GM12878 (cell line): ENCODE measurements at regions not wholly inside any gene's neighbourhood (a gene's known extent, or its start where the extent isn't known, plus 50 kb on each side); places are given as distances from the start of the nearest gene placed in this dataset.

Experiments used
- ATAC-seq: fragments of 200-7000 bp; cut with Tn5 transposase; 3 replicates; pipeline ENCODE4 v1.9.1; 2020; ENCODE audit warnings: mild to moderate bottlenecking, moderate library complexity
- BruUV-seq: library from RNA; stranded (reverse); fragments of 400-500 nt; replicated peaks from 2 replicates; lab custom pipeline; 2021; lab: Mats Ljungman, UMichigan
- CTCF ChIA-PET: fragments of 300-600 bp; sonication (Branson Sonifier 250); formaldehyde crosslinking; extraction: SDS; loops from one replicate; lab custom pipeline; 2021; ENCODE audit warnings: inconsistent platforms; lab: Yijun Ruan, JAX
- POLR2A ChIA-PET: fragments of 350-600 bp; formaldehyde crosslinking; extraction: SDS; loops from one replicate; lab custom pipeline; 2021; ENCODE audit warnings: inconsistent platforms; lab: Charles Lee
- RAD21 ChIA-PET: fragments of 300-600 bp; sonication (Branson Sonifier 250); formaldehyde crosslinking; loops from one replicate; lab custom pipeline; 2023; ENCODE audit warnings: antibody characterized with exemption; ENCODE audit not compliant: unreplicated experiment; lab: Charles Lee
- SMC1A ChIA-PET: fragments of 300-600 bp; sonication (Branson Sonifier 250); formaldehyde crosslinking; loops from one replicate; lab custom pipeline; 2023; ENCODE audit not compliant: unreplicated experiment, uncharacterized antibody; lab: Charles Lee
- DNase-seq: peaks from one replicate; pipeline ENCODE4 v3.0.0-alpha.2; 2011; ENCODE audit warnings: low read depth, low spot score
- FAIRE-seq: peaks from 3 replicates; lab custom pipeline; 2011; peaks lifted over from hg19 to GRCh38; lab: Jason Lieb, UNC
- H2AFZ ChIP-seq: 2 replicates; pipeline ENCODE4 v1.6.0; 2011; ENCODE audit warnings: low read depth, low read length, control low read depth; ENCODE audit not compliant: control insufficient read depth
- H3K27ac ChIP-seq: 2 replicates; pipeline ENCODE4 v1.5.1; 2011; ENCODE audit warnings: control low read depth; ENCODE audit not compliant: control insufficient read depth, insufficient read depth
- H3K27me3 ChIP-seq, 2 experiments: replicated peaks in 1 of 2; 2 replicates each; pipeline versions ENCODE4 v1.6.0 to v1.6.1; 2011; ENCODE audit warnings: low read length in 1 of 2; ENCODE audit not compliant: control insufficient read depth in 2 of 2, insufficient read depth in 2 of 2
- H3K36me3 ChIP-seq, 2 experiments: 2 replicates each; pipeline ENCODE4 v1.5.1; 2011; ENCODE audit warnings: low read length in 1 of 2; ENCODE audit not compliant: control insufficient read depth in 2 of 2, insufficient read depth in 2 of 2
- H3K4me1 ChIP-seq: 2 replicates; pipeline ENCODE4 v1.6.1; 2011; ENCODE audit warnings: mild to moderate bottlenecking, low read length, moderate library complexity, mixed read lengths; ENCODE audit not compliant: control insufficient read depth, insufficient read depth
- H3K4me2 ChIP-seq: 2 replicates; pipeline ENCODE4 v1.6.0; 2011; ENCODE audit warnings: control low read depth; ENCODE audit not compliant: control insufficient read depth, insufficient read depth
- H3K4me3 ChIP-seq: fragments of 200-600 bp; sonication (generic); 2 replicates; pipeline ENCODE4 v1.5.1; 2016
- H3K79me2 ChIP-seq: 2 replicates; pipeline ENCODE4 v1.6.0; 2011; ENCODE audit warnings: low read length; ENCODE audit not compliant: control insufficient read depth, insufficient read depth
- H3K9ac ChIP-seq: 2 replicates; pipeline ENCODE4 v1.8.0; 2011; ENCODE audit warnings: low read length, control low read depth, mixed read lengths; ENCODE audit not compliant: control insufficient read depth, insufficient read depth
- H3K9me3 ChIP-seq: replicated peaks from 3 replicates; pipeline ENCODE4 v1.5.1; 2011; ENCODE audit warnings: mild to moderate bottlenecking, low read length; ENCODE audit not compliant: control insufficient read depth, insufficient read depth
- H4K20me1 ChIP-seq: 2 replicates; pipeline ENCODE4 v1.6.0; 2011; ENCODE audit not compliant: control insufficient read depth, insufficient read depth
- BHLHE40 ChIP-seq, 2 experiments: fragments of 450-650 bp in 1 of 2; IDR thresholded peaks; 2 replicates each; pipeline ENCODE4 v1.6.1; 2011 to 2017; ENCODE audit warnings: low read depth in 2 of 2, borderline replicate concordance in 1 of 2, improper control_type of control experiment in 1 of 2, low read length in 1 of 2, mild to moderate bottlenecking in 1 of 2
- GABPA ChIP-seq: IDR thresholded peaks from 2 replicates; pipeline ENCODE4 v1.6.1; 2014; ENCODE audit warnings: antibody characterized with exemption, low read depth, mild to moderate bottlenecking, inconsistent platforms
- GATAD2B ChIP-seq: fragments of 450-650 bp; conservative IDR thresholded peaks from 2 replicates; pipeline ENCODE4 v1.6.1; 2017; ENCODE audit warnings: low read depth, mild to moderate bottlenecking, moderate library complexity
- IRF4 ChIP-seq: IDR thresholded peaks from 2 replicates; pipeline ENCODE4 v1.6.1; 2011; ENCODE audit warnings: low read depth, low read length
- KAT2A ChIP-seq: conservative IDR thresholded peaks from 2 replicates; pipeline ENCODE4 v1.6.1; 2011; ENCODE audit warnings: low read depth, low read length; ENCODE audit not compliant: control insufficient read depth
- NFXL1 ChIP-seq: fragments of 450-650 bp; IDR thresholded peaks from 2 replicates; pipeline ENCODE4 v1.6.1; 2017; ENCODE audit warnings: antibody characterized with exemption, mild to moderate bottlenecking, borderline replicate concordance
- NFYB ChIP-seq: IDR thresholded peaks from 2 replicates; pipeline ENCODE4 v1.6.1; 2011; ENCODE audit warnings: low read depth, mild to moderate bottlenecking, low read length, improper control_type of control experiment, moderate library complexity; ENCODE audit not compliant: insufficient read depth
- NRF1 ChIP-seq: conservative IDR thresholded peaks from 2 replicates; pipeline ENCODE4 v1.6.1; 2011; ENCODE audit warnings: mild to moderate bottlenecking, low read depth, low read length, improper control_type of control experiment
- REST ChIP-seq: IDR thresholded peaks from 2 replicates; pipeline ENCODE4 v1.6.1; 2012; ENCODE audit warnings: mild to moderate bottlenecking, low read depth, low read length
- SIN3A ChIP-seq: IDR thresholded peaks from 2 replicates; pipeline ENCODE4 v1.6.1; 2012; ENCODE audit warnings: low read depth, low read length, improper control_type of control experiment
- YY1 ChIP-seq: IDR thresholded peaks from 2 replicates; pipeline ENCODE4 v1.6.1; 2011; ENCODE audit warnings: low read depth, mild to moderate bottlenecking, low read length
- ZNF24 ChIP-seq: fragments of 450-650 bp; IDR thresholded peaks from 2 replicates; pipeline ENCODE4 v1.6.1; 2017; ENCODE audit warnings: antibody characterized with exemption, mild to moderate bottlenecking
- WGBS: methylation state at CpG from one replicate; pipeline ENCODE4 v1.1.6; 2016; ENCODE audit warnings: low lambda C conversion rate; ENCODE audit not compliant: insufficient replicate concordance, insufficient coverage; ENCODE audit errors: missing lambda C conversion rate; 5-methylcytosine and 5-hydroxymethylcytosine counted together
- in situ Hi-C: fragments of 300-500 bp; cut with MboI; formaldehyde crosslinking; loops from 9 replicates; pipeline ENCODE4 v1.14.3; 2018; ENCODE audit warnings: mixed read lengths
- intact Hi-C: fragments of 100-400 bp; cut with micrococcal nuclease; formaldehyde crosslinking; loops from one replicate; pipeline ENCODE4 v1.14.2; 2022; ENCODE audit not compliant: unreplicated experiment
- TF ChIP-seq, protein P1 (sequence below): fragments of 450-650 bp; IDR thresholded peaks from 2 replicates; pipeline ENCODE4 v1.6.1; 2016; ENCODE audit warnings: mild to moderate bottlenecking, moderate library complexity, borderline replicate concordance
- TF ChIP-seq, protein P2 (sequence below): fragments of 450-650 bp; IDR thresholded peaks from 2 replicates; pipeline ENCODE4 v1.6.1; 2018; ENCODE audit warnings: borderline replicate concordance, mild to moderate bottlenecking; ENCODE audit not compliant: partially characterized antibody

DNA sequence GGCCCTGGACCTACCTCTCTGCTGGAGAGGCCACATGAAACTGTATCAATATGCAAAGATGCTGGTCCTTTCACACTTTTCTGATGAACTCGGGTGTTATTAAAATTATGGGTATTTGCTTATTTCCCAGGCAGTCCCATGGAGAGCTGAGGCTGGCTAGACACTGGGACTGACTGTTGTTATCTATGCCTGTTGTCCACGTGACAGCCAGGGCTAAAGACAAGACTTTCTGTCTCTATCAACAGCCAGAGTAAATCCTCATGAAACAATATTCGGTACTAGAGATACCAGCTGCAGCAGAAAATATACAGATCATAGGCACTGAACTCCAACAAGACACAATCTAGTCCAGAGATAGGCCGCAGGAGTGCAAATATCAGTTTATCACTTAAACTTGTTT, 236.4 kb downstream of the FOXA2 start:
- ChIA-PET CTCF (interaction anchor here (1.0 to 4.3 kb wide), 2 partner anchors 9 to 34 kb away, joined by 3 to 28 read pairs; no protein-coding TSS in a partner anchor), SMC1A (no interaction called here), RAD21 (no interaction called here), POLR2A (no interaction called here)
- intact Hi-C loops: no loop called here
- H3K27ac ChIP-seq: no peak overlapping the region
- H3K36me3 ChIP-seq: no peaks in the 10 kb centered on the region
- no peaks in the 10 kb centered on the region for H3K9me3 ChIP-seq
- no peaks in the 10 kb centered on the region for H3K79me2 ChIP-seq
- peaks cover 3% of the 10 kb centered on the region; the same call in 1 of the 2 replicates for H3K4me1 ChIP-seq
- no peak for TF ChIP-seq YY1
- no peak for TF ChIP-seq IRF4
- no peak for TF ChIP-seq NFXL1
- no peak for TF ChIP-seq GABPA
- TF ChIP-seq, protein P1, sequence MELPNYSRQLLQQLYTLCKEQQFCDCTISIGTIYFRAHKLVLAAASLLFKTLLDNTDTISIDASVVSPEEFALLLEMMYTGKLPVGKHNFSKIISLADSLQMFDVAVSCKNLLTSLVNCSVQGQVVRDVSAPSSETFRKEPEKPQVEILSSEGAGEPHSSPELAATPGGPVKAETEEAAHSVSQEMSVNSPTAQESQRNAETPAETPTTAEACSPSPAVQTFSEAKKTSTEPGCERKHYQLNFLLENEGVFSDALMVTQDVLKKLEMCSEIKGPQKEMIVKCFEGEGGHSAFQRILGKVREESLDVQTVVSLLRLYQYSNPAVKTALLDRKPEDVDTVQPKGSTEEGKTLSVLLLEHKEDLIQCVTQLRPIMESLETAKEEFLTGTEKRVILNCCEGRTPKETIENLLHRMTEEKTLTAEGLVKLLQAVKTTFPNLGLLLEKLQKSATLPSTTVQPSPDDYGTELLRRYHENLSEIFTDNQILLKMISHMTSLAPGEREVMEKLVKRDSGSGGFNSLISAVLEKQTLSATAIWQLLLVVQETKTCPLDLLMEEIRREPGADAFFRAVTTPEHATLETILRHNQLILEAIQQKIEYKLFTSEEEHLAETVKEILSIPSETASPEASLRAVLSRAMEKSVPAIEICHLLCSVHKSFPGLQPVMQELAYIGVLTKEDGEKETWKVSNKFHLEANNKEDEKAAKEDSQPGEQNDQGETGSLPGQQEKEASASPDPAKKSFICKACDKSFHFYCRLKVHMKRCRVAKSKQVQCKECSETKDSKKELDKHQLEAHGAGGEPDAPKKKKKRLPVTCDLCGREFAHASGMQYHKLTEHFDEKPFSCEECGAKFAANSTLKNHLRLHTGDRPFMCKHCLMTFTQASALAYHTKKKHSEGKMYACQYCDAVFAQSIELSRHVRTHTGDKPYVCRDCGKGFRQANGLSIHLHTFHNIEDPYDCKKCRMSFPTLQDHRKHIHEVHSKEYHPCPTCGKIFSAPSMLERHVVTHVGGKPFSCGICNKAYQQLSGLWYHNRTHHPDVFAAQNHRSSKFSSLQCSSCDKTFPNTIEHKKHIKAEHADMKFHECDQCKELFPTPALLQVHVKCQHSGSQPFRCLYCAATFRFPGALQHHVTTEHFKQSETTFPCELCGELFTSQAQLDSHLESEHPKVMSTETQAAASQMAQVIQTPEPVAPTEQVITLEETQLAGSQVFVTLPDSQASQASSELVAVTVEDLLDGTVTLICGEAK: no peak
- TF ChIP-seq GATAD2B: no peak
- TF ChIP-seq KAT2A: no peak
- no peak for TF ChIP-seq REST
- TF ChIP-seq, protein P2, sequence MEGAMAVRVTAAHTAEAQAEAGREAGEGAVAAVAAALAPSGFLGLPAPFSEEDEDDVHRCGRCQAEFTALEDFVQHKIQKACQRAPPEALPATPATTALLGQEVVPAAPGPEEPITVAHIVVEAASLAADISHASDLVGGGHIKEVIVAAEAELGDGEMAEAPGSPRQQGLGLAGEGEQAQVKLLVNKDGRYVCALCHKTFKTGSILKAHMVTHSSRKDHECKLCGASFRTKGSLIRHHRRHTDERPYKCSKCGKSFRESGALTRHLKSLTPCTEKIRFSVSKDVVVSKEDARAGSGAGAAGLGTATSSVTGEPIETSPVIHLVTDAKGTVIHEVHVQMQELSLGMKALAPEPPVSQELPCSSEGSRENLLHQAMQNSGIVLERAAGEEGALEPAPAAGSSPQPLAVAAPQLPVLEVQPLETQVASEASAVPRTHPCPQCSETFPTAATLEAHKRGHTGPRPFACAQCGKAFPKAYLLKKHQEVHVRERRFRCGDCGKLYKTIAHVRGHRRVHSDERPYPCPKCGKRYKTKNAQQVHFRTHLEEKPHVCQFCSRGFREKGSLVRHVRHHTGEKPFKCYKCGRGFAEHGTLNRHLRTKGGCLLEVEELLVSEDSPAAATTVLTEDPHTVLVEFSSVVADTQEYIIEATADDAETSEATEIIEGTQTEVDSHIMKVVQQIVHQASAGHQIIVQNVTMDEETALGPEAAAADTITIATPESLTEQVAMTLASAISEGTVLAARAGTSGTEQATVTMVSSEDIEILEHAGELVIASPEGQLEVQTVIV: no peak
- TF ChIP-seq SIN3A: no peak
- TF ChIP-seq ZNF24: no peak
- no peak for TF ChIP-seq BHLHE40 (IDR thresholded peaks at IDR 0.05; ENCODE audit: borderline replicate concordance in 1 of 2, low read depth in 2 of 2, low read length in 1 of 2)
- TF ChIP-seq NFYB: no peak
- TF ChIP-seq NRF1: no peak
- no peak overlapping the region for H3K4me3 ChIP-seq
- H4K20me1 ChIP-seq: no peaks in the 10 kb centered on the region
- no peak overlapping the region for H3K4me2 ChIP-seq
- H3K9ac ChIP-seq: no peak overlapping the region
- H2AFZ ChIP-seq: no peak overlapping the region
- 21% methylated on average over 4 of the region's 4 CpGs for WGBS
- no peaks in the 10 kb centered on the region for H3K27me3 ChIP-seq
- FAIRE-seq (no peak), ATAC-seq (no peak), DNase-seq (no peak)
- in situ Hi-C loops: loop anchor here (25.0 kb wide), 1 partner anchor 889 kb away; no protein-coding TSS in a partner anchor
- no TSS peak for BruUV-seq
